Breast epithelium (tissue), 4 donors: ENCODE measurements at regions not wholly inside any gene's neighbourhood (a gene's known extent, or its start where the extent isn't known, plus 50 kb on each side); places are given as distances from the start of the nearest gene placed in this dataset.

Source experiments
- DNase-seq, 2 donors: peaks; one replicate each; pipeline ENCODE4 v3.0.0-alpha.2; 2019; ENCODE audit warnings: low spot score in 2 of 2
- H3K27ac ChIP-seq, 2 donors: fragments of 200-600 bp; sonication (generic) in 1 of 2; one replicate each; pipeline ENCODE4 v1.5.1; 2016 to 2019; ENCODE audit warnings: mild to moderate bottlenecking in 1 of 2
- H3K27me3 ChIP-seq, 2 donors: fragments of 200-600 bp; sonication (generic) in 1 of 2; one replicate each; pipeline versions ENCODE4 v1.5.1 to v1.6.0; 2017 to 2019; ENCODE audit warnings: control low read depth in 1 of 2, mild to moderate bottlenecking in 1 of 2
- H3K36me3 ChIP-seq: fragments of 200-600 bp; one replicate; pipeline ENCODE4 v1.5.1; 2019
- H3K4me1 ChIP-seq, 2 donors: fragments of 200-600 bp; sonication (generic); one replicate each; pipeline ENCODE4 v1.5.1; 2016 to 2019; ENCODE audit warnings: control low read depth in 1 of 2
- H3K4me3 ChIP-seq, 3 donors: fragments of 200-600 bp; sonication (generic); 1 replicate in 2 of 3; 2 replicates in 1 of 3; pipeline ENCODE4 v1.5.1; 2016 to 2019; ENCODE audit warnings: mild to moderate bottlenecking in 3 of 3, moderate library complexity in 2 of 3
- H3K9me3 ChIP-seq, 2 donors: fragments of 200-600 bp; sonication (generic) in 1 of 2; one replicate each; pipeline ENCODE4 v1.5.1; 2016 to 2019; ENCODE audit warnings: control low read depth in 1 of 2
- CTCF ChIP-seq, 3 donors: fragments of 450-650 bp; IDR thresholded peaks; one replicate each; pipeline ENCODE4 v1.5.1; 2016 to 2017; ENCODE audit warnings: antibody characterized with exemption in 3 of 3, mild to moderate bottlenecking in 3 of 3, moderate library complexity in 3 of 3
- POLR2A ChIP-seq: fragments of 450-650 bp; IDR thresholded peaks from one replicate; pipeline ENCODE4 v1.6.1; 2016; ENCODE audit warnings: antibody characterized with exemption, mild to moderate bottlenecking, moderate library complexity
- POLR2AphosphoS5 ChIP-seq, 3 donors: sonication (generic); formaldehyde crosslinking; IDR thresholded peaks; one replicate each; pipeline ENCODE4 v1.6.1; 2017; ENCODE audit warnings: antibody characterized with exemption in 3 of 3
- intact Hi-C: fragments of 100-400 bp; cut with DNase I; formaldehyde crosslinking; loops from one replicate; pipeline ENCODE4 v1.15.1; 2023; ENCODE audit warnings: low total_unique reads

DNA sequence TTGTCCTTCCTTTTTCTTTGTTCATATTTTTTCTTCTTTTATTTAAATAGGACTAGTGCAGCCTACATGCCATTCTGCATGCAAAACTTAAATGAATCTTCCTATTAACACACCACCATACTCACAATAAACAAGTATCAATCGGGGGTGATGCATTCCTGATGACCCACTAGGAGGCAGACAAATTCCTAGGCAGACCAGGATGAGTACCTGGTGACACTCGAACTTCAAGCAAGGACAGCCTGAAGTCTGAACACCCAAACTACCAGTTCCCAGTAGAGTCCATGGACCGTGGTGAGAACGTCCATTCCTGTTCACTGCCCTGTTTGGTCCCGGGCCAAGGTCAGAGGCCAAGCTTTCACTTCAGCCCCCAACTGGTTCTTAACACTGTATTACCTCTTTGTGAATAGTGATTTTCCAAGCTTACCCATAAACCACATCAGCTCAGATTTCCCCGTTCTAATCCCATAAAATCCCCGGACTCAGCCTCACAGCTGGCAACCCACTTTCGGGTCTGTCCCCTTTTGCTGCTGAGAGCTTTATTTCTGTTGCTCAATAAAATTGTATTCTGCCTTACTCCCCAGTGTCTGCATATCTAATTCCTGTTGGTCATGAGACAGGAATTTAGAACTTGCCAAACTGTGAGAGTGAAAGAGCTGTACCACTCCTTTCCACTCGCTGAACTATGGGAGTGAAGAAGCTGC, 1286.6 kb downstream of the FSTL5 start:
- DNase-seq: no peak
- no peaks in the 10 kb centered on the region for H3K9me3 ChIP-seq
- no peaks in the 10 kb centered on the region for H3K4me1 ChIP-seq
- H3K4me3 ChIP-seq: no peak overlapping the region
- intact Hi-C loops: no loop called here
- TF ChIP-seq POLR2A (no peak), CTCF (IDR thresholded peaks at IDR 0.05) (no peak), POLR2AphosphoS5 (IDR thresholded peaks at IDR 0.05) (no peak)
- H3K27me3 ChIP-seq: no peaks in the 10 kb centered on the region
- no peak overlapping the region for H3K27ac ChIP-seq
- H3K36me3 ChIP-seq: no peaks in the 10 kb centered on the region

DNA sequence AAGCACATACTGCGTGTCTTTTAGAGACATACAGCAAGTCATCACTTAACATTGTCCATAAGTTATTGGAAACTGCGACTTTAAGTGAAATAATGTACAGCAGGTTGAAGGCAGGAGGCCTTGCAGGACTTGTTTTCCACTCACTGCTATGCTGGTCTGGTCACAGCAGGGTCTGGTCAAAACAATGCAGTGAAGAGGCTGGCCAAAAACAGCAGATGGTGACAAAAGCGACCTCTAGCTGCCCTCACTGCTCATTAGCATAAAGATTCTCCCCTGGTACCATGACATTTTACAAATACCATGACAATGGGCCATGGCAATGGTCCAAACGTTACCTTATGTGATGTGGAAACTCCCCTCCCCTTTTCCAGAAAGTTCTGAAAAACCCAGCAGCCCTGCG, 1283.6 kb downstream of the FSTL5 start:
- Histone ChIP-seq H3K4me3 (no peak overlapping the region), H3K4me1 (no peaks in the 10 kb centered on the region), H3K36me3 (no peaks in the 10 kb centered on the region), H3K9me3 (no peaks in the 10 kb centered on the region), H3K27me3 (no peaks in the 10 kb centered on the region), H3K27ac (no peak overlapping the region)
- TF ChIP-seq POLR2AphosphoS5 (IDR thresholded peaks at IDR 0.05): no peak
- no peak for TF ChIP-seq POLR2A
- TF ChIP-seq CTCF (IDR thresholded peaks at IDR 0.05): no peak
- intact Hi-C loops: loop anchor here (5.0 kb wide), 1 partner anchor 968 kb away; no protein-coding TSS in a partner anchor
- DNase-seq: no peak

DNA sequence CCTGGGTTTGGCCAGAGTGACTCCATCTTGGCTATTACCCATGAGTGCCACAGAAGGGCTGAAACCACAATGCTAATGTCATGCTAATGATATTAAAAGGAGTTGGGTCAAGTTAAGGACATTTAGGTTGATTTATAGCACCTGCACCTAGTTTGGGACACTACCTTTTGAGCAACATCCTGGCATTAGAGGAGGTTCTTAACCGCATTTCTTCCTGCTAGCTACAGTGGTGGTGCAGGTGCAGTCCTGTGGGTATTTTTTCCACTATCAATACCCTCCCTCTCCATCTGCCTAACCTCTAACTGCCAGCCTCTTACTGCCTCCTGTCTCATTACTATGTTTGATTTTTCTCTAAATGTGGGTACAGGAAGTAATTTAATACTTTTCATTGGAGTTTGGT, 1276.1 kb downstream of the FSTL5 start:
- Histone ChIP-seq H3K27me3 (no peaks in the 10 kb centered on the region), H3K4me3 (no peak overlapping the region), H3K36me3 (no peaks in the 10 kb centered on the region), H3K9me3 (peaks cover 0 to 16% of the 10 kb centered on the region in 2 donors), H3K27ac (no peak overlapping the region), H3K4me1 (no peaks in the 10 kb centered on the region)
- TF ChIP-seq POLR2AphosphoS5 (IDR thresholded peaks at IDR 0.05) (no peak), CTCF (IDR thresholded peaks at IDR 0.05) (no peak), POLR2A (no peak)
- no peak for DNase-seq
- intact Hi-C loops: no loop called here

- Histone ChIP-seq H3K4me1 (no peaks in the 10 kb centered on the region), H3K27ac (no peak overlapping the region), H3K9me3 (no peaks in the 10 kb centered on the region), H3K27me3 (no peaks in the 10 kb centered on the region), H3K36me3 (peaks cover 4% of the 10 kb centered on the region), H3K4me3 (no peak overlapping the region)
- intact Hi-C loops: no loop called here
- DNase-seq: no peak
- TF ChIP-seq POLR2AphosphoS5 (IDR thresholded peaks at IDR 0.05): no peak
- no peak for TF ChIP-seq POLR2A
- no peak for TF ChIP-seq CTCF (IDR thresholded peaks at IDR 0.05)
Measured at GRCh38 chr4:160894128-160894527, 1269.7 kb downstream of the FSTL5 start.

DNA sequence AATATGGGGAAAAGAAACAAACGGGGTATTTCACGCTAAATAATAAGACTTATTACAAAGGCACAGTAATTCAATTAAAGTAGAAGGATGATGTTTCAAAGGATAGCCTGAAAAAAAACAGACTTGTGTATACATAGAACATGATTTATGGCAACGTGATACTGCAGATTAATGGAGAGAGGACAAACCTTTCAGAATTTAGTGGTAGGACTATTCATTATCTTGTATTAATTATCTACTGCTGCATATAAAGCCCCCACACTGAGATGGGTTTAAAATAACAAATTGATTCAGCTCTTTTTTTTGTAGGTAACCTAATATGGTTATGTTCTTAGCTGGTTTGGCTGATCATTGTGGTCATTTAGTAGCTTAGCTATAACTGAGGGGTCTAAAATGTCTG, 1269.0 kb downstream of the FSTL5 start:
- Histone ChIP-seq H3K4me1 (no peaks in the 10 kb centered on the region), H3K27me3 (no peaks in the 10 kb centered on the region), H3K9me3 (no peaks in the 10 kb centered on the region), H3K36me3 (peaks cover 4% of the 10 kb centered on the region), H3K4me3 (no peak overlapping the region), H3K27ac (no peak overlapping the region)
- no peak for TF ChIP-seq POLR2AphosphoS5 (IDR thresholded peaks at IDR 0.05)
- no peak for TF ChIP-seq POLR2A
- TF ChIP-seq CTCF (IDR thresholded peaks at IDR 0.05): no peak
- intact Hi-C loops: no loop called here
- no peak for DNase-seq
